ENCODE measurements at regions not wholly inside any gene's neighbourhood (a gene's known extent, or its start where the extent isn't known, plus 50 kb on each side); places are given as distances from the start of the nearest gene placed in this dataset.
"Not testable (repeated sequence)": the region's sequence is repeated elsewhere in the genome, so short reads cannot be mapped to it uniquely, and the experiment has no call there.

DNA sequence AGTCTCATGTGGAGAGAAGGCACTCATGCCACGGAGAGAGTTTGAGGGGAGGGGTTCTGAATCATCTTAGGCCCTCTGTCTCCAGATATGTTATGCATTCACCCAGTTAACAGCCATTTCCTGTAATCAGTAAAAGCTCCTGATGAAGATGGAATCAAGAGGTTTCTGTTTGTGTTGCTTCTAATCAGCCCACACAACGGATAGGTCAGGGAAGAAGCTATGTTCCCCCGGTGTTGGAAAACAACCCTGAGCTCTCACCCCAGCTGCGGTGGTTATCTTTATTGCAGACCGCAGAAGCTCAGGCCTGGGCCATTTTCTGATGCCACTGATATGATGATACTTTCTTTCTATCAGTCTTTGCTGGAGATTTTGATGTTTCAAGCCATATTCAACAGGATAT lies 338.5 kb upstream of the ONECUT1 start:
- DNase-seq (ENCODE audit: low spot score), result no peak

DNA sequence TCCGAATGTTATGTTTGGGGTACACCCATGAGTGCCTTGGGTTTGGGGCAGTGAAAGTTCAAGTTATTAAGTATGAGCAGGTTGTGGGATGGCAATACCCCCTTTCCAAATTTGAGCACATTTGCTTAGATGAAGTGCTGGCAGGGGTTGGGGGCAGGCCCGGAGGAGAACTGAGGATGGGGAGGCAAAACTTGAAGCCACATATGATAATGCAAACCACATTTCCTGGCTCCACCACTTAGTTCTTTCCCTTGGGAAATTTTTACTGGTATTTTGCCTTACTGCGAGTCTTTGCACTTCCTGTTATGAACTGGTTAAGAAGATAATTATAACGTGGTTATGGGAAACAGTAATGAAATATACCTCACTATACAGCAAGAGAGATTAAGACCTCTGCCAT lies 336.0 kb upstream of the ONECUT1 start:
- DNase-seq (ENCODE audit: low spot score), result no peak

- DNase-seq (ENCODE audit: low spot score), result no peak
Observed at GRCh38 chr15:53122818-53123217, 332.7 kb upstream of the ONECUT1 start.

DNA sequence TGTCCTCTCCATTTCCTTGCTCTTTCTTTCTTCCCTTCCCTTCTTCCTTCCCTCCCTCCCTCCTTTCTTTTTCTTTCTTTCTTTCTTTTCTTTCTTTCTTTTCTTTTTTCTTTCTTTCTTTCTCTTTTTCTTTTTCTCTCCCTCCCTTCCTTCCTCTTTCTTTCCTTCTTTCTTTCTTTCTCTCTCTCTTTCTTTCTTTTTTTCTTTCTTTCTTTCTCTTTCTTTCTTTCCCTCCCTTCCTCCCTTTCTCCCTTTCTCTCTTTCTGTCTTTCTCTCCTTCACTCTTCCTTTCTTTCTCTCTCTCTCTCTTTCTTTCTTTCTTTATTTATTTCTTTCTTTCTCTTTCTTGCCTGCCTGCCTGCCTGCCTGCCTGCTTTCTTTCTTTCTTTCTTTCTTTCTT lies 326.8 kb upstream of the ONECUT1 start:
- not testable (repeated sequence) for DNase-seq (ENCODE audit: low spot score)

GRCh38 chr15:53116169-53116568 lies 326.0 kb upstream of the ONECUT1 start:
- DNase-seq (ENCODE audit: low spot score), result no peak

DNA sequence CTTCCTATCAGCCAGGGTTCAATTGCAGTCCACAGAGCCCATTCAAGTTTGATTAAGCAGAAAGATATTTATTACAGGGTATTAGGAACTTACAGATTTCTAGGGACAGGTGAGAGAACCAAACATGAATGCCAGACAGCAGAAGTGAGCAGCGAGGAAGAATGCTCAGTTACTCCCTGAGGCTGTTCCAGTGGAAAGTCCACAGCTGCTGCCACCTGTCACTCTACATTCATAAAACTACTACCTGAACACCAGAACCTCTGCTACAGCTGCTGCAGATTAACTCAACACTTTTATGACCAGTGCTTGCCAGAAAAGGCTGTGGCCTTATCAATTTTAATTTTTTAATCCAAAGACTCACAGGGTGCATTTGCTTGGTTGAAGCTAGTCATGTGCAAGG lies 325.4 kb upstream of the ONECUT1 start:
- DNase-seq (ENCODE audit: low spot score), result no peak

DNA sequence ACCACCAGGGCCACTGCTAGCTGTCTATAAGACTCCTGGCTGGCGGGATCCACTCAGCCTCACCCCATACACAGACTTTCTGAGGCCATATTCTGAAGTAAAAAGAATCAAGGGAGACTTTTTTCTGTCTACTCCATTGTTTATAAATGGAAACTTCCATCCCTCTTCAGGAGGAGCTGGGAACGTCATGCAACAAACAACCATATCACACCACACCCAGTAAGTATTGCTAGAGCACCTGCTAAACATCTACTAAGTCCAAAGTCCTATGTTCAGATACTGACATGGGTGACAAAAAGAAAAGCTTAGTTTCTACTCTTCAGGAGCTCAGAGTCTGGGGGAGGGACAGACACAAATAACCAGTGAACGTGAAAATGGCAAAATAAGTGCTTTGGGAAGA lies 324.8 kb upstream of the ONECUT1 start:
- no peak for DNase-seq (ENCODE audit: low spot score)

GRCh38 chr15:53110999-53111398 lies 320.9 kb upstream of the ONECUT1 start:
- DNase-seq (ENCODE audit: low spot score), result no peak

DNA sequence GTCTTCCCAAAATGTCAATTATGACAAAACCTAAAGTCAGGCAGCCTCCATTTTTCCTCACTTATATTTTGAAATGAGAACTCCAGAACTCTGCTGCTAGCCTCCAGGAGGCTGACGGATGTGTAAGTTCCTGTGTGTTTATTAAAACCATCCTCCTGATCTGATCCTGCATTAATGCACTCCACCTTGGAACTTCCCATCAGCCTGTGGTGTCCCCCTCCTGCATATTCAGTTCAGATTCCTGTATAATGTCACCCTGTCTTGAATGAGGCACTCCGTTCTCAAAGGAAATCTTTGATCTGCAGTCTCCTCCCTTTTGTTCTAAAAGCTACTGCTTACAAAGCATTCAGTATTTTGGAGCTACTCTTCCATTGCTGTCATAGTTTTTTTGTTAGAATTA lies 318.2 kb upstream of the ONECUT1 start:
- no peak for DNase-seq (ENCODE audit: low spot score)

GRCh38 chr15:53107855-53108254 lies 317.7 kb upstream of the ONECUT1 start:
- DNase-seq (ENCODE audit: low spot score), result no peak

- no peak for DNase-seq (ENCODE audit: low spot score)
Observed at GRCh38 chr15:53106505-53107286, 316.6 kb upstream of the ONECUT1 start.

DNA sequence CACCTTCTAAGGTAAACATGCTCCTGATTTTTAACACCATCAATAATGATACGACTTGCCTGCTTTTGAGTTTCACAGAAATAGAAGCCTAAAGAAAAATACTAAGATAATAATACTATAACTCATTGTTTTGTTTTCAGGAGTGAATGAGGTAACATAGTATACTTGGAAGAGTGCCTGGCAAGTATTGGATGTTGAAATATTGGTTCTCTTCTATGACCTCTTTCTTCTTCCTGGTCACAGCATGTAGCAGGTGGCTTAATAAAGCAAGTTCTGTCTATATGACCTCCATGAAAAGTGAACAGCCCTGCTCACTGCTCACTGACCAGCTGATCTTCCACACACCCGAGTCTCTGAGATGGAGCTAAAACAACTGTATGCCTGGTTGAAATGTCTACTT lies 312.3 kb upstream of the ONECUT1 start:
- no peak for DNase-seq (ENCODE audit: low spot score)

GRCh38 chr15:53080484-53080883 lies 290.3 kb upstream of the ONECUT1 start:
- DNase-seq (ENCODE audit: low spot score), result no peak

DNA sequence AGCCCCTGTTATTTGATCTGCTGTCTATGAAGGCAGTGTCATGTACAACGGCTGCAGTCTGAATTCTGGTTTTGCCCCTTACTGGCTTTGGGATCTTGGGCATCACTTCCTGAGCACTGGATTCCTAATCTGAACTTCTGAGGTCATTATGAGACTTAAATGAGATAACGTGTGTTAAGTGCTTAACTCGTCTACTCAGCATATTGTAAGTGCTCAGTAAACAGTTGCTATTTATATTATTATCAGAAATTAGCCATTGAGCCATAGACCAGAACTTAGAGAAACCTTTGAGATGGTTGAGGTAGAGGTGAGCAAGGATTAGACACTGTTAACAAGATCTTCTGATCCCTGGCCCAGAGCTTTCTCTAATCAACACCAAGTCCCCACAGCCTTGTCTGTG lies 284.1 kb upstream of the ONECUT1 start:
- no peak for DNase-seq (ENCODE audit: low spot score)

- no peak for DNase-seq (ENCODE audit: low spot score)
Observed at GRCh38 chr15:53072077-53072476, 281.9 kb upstream of the ONECUT1 start.

DNA sequence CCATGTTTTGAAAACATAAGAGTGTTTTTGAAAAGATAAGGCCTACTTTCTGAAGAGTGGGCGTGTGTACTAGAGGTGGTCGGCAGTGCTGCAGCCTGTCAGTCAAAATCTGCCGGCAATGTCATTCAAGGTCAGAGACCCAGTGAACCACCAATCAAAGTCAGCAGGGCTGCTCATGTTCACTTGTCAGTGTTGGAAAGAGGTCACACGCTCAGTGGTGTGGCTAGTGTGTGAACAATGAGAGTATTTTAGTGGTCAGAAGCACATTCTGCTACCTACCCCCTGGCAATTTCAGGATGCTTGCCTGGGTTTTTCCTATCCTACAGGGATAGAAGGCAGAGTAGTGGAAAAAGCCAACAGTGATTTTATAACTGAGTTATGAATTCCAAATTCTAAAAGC lies 278.5 kb upstream of the ONECUT1 start:
- no peak for DNase-seq (ENCODE audit: low spot score)

DNA sequence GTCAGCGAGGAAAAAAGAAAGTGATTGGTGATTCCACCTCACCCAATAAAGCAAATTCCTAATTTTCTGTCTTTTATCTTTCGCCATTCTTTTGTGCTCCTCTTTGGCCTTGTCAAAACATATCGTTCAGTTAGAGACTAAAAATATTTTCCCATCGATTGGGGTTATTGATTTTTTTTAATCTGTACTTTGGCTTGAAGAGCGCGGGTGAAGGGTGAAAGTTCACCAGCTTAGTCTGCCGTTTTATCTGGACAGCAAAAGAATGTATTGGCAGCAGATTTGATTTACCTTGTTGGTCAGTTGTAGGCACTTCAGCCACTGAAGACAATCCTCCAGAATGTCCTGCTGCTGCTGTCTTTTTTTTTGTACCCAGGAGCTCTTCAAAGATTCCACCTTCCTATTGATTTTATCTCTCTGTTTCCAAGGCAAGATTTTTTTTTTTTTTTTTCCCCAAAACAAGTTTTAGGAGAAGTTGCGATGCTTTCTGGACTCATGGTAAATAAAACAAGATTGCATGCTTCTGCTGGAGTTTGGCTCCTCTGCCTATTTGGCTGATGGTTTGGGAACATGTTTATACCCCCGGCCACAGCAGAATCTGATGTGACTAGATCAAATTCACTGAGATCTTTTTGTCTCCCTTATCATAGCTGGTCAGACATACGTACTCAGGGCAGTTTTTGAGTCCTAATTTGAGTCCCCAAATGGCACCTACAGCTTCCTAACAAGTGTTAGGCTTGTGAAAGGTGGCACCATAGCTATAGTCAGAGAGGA lies 269.3 kb upstream of the ONECUT1 start:
- no peak for DNase-seq (ENCODE audit: low spot score)

- no peak for DNase-seq (ENCODE audit: low spot score)
Observed at GRCh38 chr15:53046153-53046790, 256.1 kb upstream of the ONECUT1 start.

GRCh38 chr15:53038655-53038941 lies 248.5 kb upstream of the ONECUT1 start:
- no peak for DNase-seq (ENCODE audit: low spot score)

- DNase-seq (ENCODE audit: low spot score), result no peak
Observed at GRCh38 chr15:53037904-53038654, 247.9 kb upstream of the ONECUT1 start.

DNA sequence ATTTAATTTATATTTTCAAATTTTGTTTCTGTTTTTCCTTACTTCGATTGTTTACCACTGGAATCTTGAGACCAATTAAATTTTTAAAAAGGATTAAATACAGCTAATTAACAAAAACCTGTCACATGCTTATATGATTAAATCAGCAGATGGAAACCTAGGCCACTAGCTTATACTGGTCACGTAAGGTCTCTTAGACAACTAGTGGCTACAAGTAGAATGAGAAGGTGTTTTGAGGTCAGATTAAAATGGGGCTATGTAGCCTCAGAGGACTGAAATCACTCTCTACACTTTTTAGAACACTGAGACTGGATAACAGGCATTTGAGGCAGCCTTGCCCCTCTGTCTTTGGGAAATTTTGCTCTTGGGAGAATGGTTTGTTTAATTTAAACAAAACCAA lies 246.5 kb upstream of the ONECUT1 start:
- no peak for DNase-seq (ENCODE audit: low spot score)

GRCh38 chr15:53034767-53035245 lies 244.7 kb upstream of the ONECUT1 start:
- DNase-seq (ENCODE audit: low spot score), result no peak
